Activated T-cell treated with anti-CD3 and anti-CD28 coated beads, Interleukin-2, amount 50 U/mL, for 24 hours (primary cell): ENCODE measurements at regions not wholly inside any gene's neighbourhood (a gene's known extent, or its start where the extent isn't known, plus 50 kb on each side); places are given as distances from the start of the nearest gene placed in this dataset.
"Not testable (repeated sequence)": the region's sequence is repeated elsewhere in the genome, so short reads cannot be mapped to it uniquely, and the experiment has no call there.

Experiments
- DNase-seq: peaks from one replicate; pipeline ENCODE4 v3.0.0-alpha.2; 2020
- H3K27ac Mint-ChIP-seq: 2 replicates; pipeline ENCODE4 v1.8.0; 2020; ENCODE audit warnings: mild to moderate bottlenecking, mixed read lengths
- H3K27me3 Mint-ChIP-seq: 2 replicates; pipeline ENCODE4 v1.8.0; 2020; ENCODE audit warnings: mixed read lengths
- H3K36me3 Mint-ChIP-seq: 2 replicates; pipeline ENCODE4 v1.8.0; 2020; ENCODE audit warnings: low read depth, mixed read lengths
- H3K4me1 Mint-ChIP-seq: 2 replicates; pipeline ENCODE4 v1.8.0; 2020; ENCODE audit warnings: low read depth, mixed read lengths
- H3K4me3 Mint-ChIP-seq: 2 replicates; pipeline ENCODE4 v1.8.0; 2020; ENCODE audit warnings: mild to moderate bottlenecking, moderate library complexity, mixed read lengths
- H3K9me3 Mint-ChIP-seq: 2 replicates; pipeline ENCODE4 v1.8.0; 2020; ENCODE audit warnings: mixed read lengths

GRCh38 chr16:29191636-29192180, 206.9 kb downstream of the LAT start:
- not testable (repeated sequence) for H3K27ac Mint-ChIP-seq, H3K4me3 Mint-ChIP-seq, H3K27me3 Mint-ChIP-seq, H3K4me1 Mint-ChIP-seq, H3K9me3 Mint-ChIP-seq
- peaks cover 18% of the 10 kb centered on the region for H3K36me3 Mint-ChIP-seq
- peak; percentile 11 for DNase-seq

DNA sequence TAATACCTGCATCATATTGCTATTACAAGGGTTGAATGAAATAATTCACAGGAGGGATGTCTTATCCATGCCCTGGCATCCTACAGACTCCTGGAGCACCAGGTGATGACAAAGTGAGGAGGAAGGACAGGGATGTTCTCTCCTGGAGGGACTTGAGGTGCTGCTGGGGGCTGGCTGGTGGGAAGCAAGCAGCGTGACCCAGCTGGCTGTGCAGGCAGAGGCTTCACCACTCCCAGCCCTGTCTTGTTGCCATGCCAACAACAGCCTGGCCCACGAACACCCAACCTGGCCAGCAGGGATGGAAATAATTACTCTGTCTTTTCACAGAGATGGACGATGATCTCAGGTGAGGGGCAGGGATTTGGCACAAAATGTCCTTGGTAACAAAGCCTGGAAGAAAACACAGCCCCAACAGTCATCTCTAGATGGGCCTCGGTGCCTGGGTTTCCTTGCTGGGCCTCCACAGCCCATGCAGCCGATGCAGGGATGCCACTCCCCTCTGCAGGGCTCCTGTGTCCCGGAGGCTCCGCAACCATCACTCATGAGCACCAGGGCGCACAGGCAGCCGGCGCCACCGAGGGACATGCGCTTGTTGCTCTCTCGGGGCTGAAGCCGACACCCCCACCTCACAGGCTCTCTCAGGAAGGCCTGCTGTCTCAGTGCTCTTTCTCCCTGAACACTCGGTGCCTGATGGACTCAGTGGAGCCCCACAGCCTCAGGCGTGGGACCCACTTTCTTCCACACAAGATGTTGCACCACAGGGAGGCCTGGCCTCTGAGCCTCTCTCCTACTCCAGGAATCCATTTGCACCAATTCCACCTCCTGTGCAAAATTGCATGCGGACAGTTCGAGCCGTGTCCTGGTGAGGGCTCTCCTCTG, 205.9 kb downstream of the LAT start:
- peaks cover 18% of the 10 kb centered on the region for H3K36me3 Mint-ChIP-seq
- not testable (repeated sequence) for H3K4me3 Mint-ChIP-seq

GRCh38 chr16:29188806-29189205, 204.0 kb downstream of the LAT start:
- H3K27me3 Mint-ChIP-seq, H3K9me3 Mint-ChIP-seq, H3K4me1 Mint-ChIP-seq, H3K27ac Mint-ChIP-seq, H3K4me3 Mint-ChIP-seq: not testable (repeated sequence)
- DNase-seq: peak; percentile 18
- H3K36me3 Mint-ChIP-seq: peaks cover 13% of the 10 kb centered on the region

More for the DNA sequence above, 205.9 kb downstream of the LAT start:
- H3K27me3 Mint-ChIP-seq, H3K9me3 Mint-ChIP-seq, H3K27ac Mint-ChIP-seq, H3K4me1 Mint-ChIP-seq: not testable (repeated sequence)
- DNase-seq: peak; percentile 15

GRCh38 chr16:29186306-29187220, 201.7 kb downstream of the LAT start:
- not testable (repeated sequence) for H3K27me3 Mint-ChIP-seq, H3K27ac Mint-ChIP-seq, H3K9me3 Mint-ChIP-seq, H3K4me3 Mint-ChIP-seq, H3K4me1 Mint-ChIP-seq
- peak; percentile 24 for DNase-seq
- H3K36me3 Mint-ChIP-seq: peaks cover 14% of the 10 kb centered on the region

GRCh38 chr16:29185872-29186271, 201.0 kb downstream of the LAT start:
- not testable (repeated sequence) for H3K4me1 Mint-ChIP-seq, H3K27me3 Mint-ChIP-seq, H3K27ac Mint-ChIP-seq, H3K9me3 Mint-ChIP-seq, H3K4me3 Mint-ChIP-seq
- H3K36me3 Mint-ChIP-seq: peaks cover 13% of the 10 kb centered on the region
- DNase-seq: peak; percentile 5

- H3K27me3 Mint-ChIP-seq, H3K9me3 Mint-ChIP-seq, H3K36me3 Mint-ChIP-seq, H3K4me1 Mint-ChIP-seq, H3K27ac Mint-ChIP-seq, H3K4me3 Mint-ChIP-seq: not testable (repeated sequence)
- peak; percentile 9 for DNase-seq
Observed at GRCh38 chr16:29184738-29185438, 200.0 kb downstream of the LAT start.

DNA sequence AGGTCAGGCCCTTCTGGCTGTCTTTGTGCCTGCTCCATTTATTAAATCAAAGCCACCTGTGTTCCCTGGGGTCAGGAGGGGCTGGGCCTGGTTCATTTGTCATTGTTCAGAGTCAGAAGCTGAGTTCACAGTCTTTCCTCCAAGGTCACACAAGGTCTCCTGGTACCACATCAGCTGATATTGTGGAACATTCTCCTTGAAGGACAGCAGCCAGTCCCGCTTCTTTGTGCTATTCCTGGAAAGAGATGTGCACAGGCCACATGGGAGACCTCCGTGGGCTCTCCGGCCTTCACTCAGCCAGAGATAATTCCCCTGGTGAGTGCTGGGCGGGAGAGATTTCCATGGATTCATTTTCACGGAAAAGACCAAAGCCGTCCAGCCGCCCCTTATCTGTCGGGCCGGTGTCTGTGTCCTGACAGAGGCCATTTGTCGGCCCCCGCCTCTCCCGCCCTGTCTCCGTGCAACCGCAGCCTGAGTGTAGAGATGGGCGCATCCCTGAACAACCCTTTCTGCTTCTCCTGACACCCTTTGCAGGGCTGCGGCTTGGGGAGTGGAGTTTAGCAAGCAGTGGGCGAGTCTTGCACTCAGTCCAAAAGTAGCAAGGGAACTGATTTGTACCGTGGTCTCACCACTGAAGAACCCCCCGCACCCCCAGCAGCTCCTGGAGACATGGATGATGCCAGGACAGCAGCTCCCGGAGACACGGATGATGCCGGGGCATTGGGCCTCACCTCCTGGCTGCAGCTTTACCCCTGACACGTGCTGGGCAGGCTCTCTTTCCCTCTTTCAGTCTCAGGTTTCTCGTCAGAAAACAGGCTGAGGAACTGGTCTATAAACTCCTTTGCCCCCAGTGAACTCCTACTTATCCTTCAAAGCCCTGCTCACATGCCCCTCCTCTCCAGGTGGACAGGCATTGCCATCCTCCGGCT, 198.4 kb downstream of the LAT start:
- DNase-seq: peak; percentile 19
- H3K4me1 Mint-ChIP-seq, H3K27me3 Mint-ChIP-seq, H3K36me3 Mint-ChIP-seq, H3K4me3 Mint-ChIP-seq, H3K27ac Mint-ChIP-seq, H3K9me3 Mint-ChIP-seq: not testable (repeated sequence)

GRCh38 chr16:29182501-29182900, 197.6 kb downstream of the LAT start:
- no peak for DNase-seq
- Mint-ChIP-seq H3K27ac (no peak overlapping the region), H3K4me3 (no peak overlapping the region), H3K36me3 (peaks cover 10% of the 10 kb centered on the region), H3K9me3 (no peaks in the 10 kb centered on the region), H3K27me3 (no peaks in the 10 kb centered on the region), H3K4me1 (no peaks in the 10 kb centered on the region)

- not testable (repeated sequence) for DNase-seq, H3K27me3 Mint-ChIP-seq, H3K4me1 Mint-ChIP-seq, H3K27ac Mint-ChIP-seq, H3K4me3 Mint-ChIP-seq, H3K9me3 Mint-ChIP-seq, H3K36me3 Mint-ChIP-seq
Observed at GRCh38 chr16:29181921-29182411, 197.1 kb downstream of the LAT start.

- H3K9me3 Mint-ChIP-seq, DNase-seq, H3K4me3 Mint-ChIP-seq, H3K27me3 Mint-ChIP-seq, H3K4me1 Mint-ChIP-seq, H3K27ac Mint-ChIP-seq: not testable (repeated sequence)
- peaks cover 11% of the 10 kb centered on the region for H3K36me3 Mint-ChIP-seq
Observed at GRCh38 chr16:29181254-29181780, 196.5 kb downstream of the LAT start.

GRCh38 chr16:29180206-29180600, 195.4 kb downstream of the LAT start:
- not testable (repeated sequence) for H3K9me3 Mint-ChIP-seq, H3K4me3 Mint-ChIP-seq, H3K4me1 Mint-ChIP-seq, H3K27ac Mint-ChIP-seq, DNase-seq, H3K27me3 Mint-ChIP-seq
- H3K36me3 Mint-ChIP-seq: peaks cover 16% of the 10 kb centered on the region

DNA sequence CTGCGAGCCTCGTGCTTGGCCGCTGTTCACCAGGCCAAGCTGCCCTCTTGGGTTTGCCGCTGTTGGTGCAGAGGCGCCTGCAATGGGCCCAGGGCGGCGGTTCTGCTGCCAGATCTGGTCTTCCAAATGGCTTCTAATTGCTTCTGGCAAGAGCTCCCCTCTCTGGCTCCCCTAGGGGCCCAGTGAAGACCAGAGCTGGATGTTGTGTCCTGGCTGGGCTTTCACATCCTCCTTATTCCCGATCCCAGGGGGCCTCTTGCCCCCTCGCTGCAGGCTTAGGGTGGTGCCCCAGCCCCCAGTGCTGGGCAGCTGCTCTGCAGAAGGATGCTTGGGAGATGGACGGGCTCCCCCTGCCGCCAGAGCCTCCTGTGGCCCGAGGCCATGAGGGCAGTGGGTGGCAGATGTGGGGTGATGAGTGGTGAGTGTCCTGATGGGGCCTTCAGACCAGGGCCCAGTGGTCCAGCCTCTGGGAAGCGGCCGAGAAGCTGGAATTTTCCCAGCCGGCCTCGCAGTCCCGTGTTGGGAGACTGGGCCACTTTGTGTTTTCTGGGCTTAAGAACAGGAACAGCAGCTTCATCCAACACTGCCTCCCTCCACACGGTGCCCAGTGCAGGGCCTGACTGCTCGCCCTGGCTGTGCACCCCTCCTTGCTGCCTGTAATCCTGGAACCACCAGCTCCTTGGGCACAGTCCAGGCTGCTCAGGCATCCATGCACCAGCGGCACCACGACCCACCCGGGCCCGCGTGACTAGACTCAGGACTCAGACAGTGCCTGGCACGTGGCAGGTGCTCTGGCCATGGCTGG, 194.8 kb downstream of the LAT start:
- not testable (repeated sequence) for H3K27me3 Mint-ChIP-seq, DNase-seq, H3K4me3 Mint-ChIP-seq, H3K27ac Mint-ChIP-seq, H3K4me1 Mint-ChIP-seq, H3K9me3 Mint-ChIP-seq
- peaks cover 18% of the 10 kb centered on the region for H3K36me3 Mint-ChIP-seq
